D721Med (cell line): ENCODE measurements at regions not wholly inside any gene's neighbourhood (a gene's known extent, or its start where the extent isn't known, plus 50 kb on each side); places are given as distances from the start of the nearest gene placed in this dataset.

ENCODE experiments used
- DNase-seq: peaks from one replicate; pipeline ENCODE4 v3.0.0; 2011; ENCODE audit warnings: low spot score; ENCODE audit not compliant: insufficient read length
- FAIRE-seq: peaks from 2 replicates; lab custom pipeline; 2011; peaks lifted over from hg19 to GRCh38; lab: Jason Lieb, UNC
- CTCF ChIP-seq: IDR thresholded peaks from 2 replicates; pipeline ENCODE4 v1.5.1; 2012; ENCODE audit warnings: mild to moderate bottlenecking, control low read depth; ENCODE audit not compliant: insufficient read depth; ENCODE audit errors: missing control alignments

- FAIRE-seq = no peak
- DNase-seq = no peak
- no peak for TF ChIP-seq CTCF
Observed at GRCh38 chr4:117488692-117489091, 403.3 kb upstream of the TRAM1L1 start.

- FAIRE-seq (no peak), DNase-seq (no peak)
- TF ChIP-seq CTCF = no peak
Observed at GRCh38 chr4:117489107-117489506, 403.7 kb upstream of the TRAM1L1 start.

- FAIRE-seq = no peak
- no peak for DNase-seq
- TF ChIP-seq CTCF = no peak
Observed at GRCh38 chr4:117491516-117491915, 406.1 kb upstream of the TRAM1L1 start.

GRCh38 chr4:117495802-117496201 is 410.4 kb upstream of the TRAM1L1 start:
- FAIRE-seq = no peak
- no peak for TF ChIP-seq CTCF
- no peak for DNase-seq

- FAIRE-seq (no peak), DNase-seq (no peak)
Observed at GRCh38 chr4:117512414-117512813, 427.0 kb upstream of the TRAM1L1 start.

GRCh38 chr4:117514391-117515175 is 429.2 kb upstream of the TRAM1L1 start:
- no peak for TF ChIP-seq CTCF
- no peak for FAIRE-seq
- DNase-seq = no peak

More at GRCh38 chr4:117512414-117512813, 427.0 kb upstream of the TRAM1L1 start:
- no peak for TF ChIP-seq CTCF

GRCh38 chr4:117515921-117516320 is 430.5 kb upstream of the TRAM1L1 start:
- FAIRE-seq = no peak
- no peak for TF ChIP-seq CTCF

More at GRCh38 chr4:117515921-117516320, 430.5 kb upstream of the TRAM1L1 start:
- no peak for DNase-seq
